ENCODE measurements at regions not wholly inside any gene's neighbourhood (a gene's known extent, or its start where the extent isn't known, plus 50 kb on each side); places are given as distances from the start of the nearest gene placed in this dataset.

DNA sequence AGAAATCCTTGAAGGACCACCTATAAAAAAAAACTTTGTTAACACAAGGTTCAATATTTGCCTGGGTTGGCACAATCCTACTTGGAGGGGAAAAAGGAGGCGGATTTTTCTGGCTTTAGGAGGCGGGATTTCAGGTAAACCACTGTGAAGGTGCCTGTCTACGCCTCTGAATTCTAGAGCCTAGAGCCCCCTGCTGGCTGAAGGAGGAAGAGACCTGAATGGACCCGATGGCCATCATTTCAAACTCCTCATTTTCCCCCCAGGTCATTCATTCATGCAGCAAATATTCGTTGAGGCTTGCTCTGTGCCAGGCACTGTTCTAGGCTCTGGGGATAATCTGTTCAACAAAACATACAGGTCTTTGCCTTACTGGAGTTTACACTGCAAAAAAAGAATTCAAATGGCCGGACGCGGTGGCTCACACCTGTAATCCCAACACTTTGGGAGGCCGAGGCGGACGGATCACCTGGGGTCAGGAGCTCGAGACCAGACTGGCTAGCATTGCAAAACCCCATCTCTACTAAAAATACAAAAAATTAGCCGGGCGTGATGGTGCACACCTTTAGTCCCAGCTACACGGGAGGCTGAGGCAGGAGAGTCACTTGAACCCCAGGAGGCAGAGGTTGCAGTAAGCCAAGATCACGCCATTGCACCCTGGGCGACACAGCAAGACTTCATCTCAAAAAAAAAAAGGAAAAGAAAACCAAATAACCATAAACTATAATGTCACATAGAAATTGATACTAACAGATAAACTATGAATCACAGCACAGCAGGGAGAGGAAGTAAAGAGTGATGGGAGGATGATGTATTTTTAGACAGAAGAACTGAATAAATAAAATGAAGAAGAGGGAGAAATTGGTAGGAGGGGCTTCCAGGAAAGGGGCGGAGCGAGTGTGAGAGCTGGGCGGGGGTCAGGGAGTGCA, 90.1 kb upstream of the NFE2L3 start:
- ChIA-PET CTCF (interaction anchor here (0.6 kb wide), 1 partner anchor 70 kb away, joined by 10 read pairs; no protein-coding TSS in a partner anchor), POLR2A (ENCODE audit: low non-redundant PET) (no interaction called here)
- Histone ChIP-seq H3K9me3 (ENCODE audit: low read depth, low read length, poor library complexity, severe bottlenecking) (no peaks in the 10 kb centered on the region), H3K4me3 (ENCODE audit: low read depth, low read length, poor library complexity, severe bottlenecking) (no peak overlapping the region), H3K27me3 (replicated peaks; ENCODE audit: insufficient read depth, low read depth, low read length, poor library complexity) (no peaks in the 10 kb centered on the region), H3K4me1 (ENCODE audit: insufficient read depth, low read length, poor library complexity, severe bottlenecking) (peaks cover 25% of the 10 kb centered on the region), H3K36me3 (ENCODE audit: insufficient read depth, low read length, poor library complexity, severe bottlenecking) (no peaks in the 10 kb centered on the region), H3K27ac (ENCODE audit: low read depth, low read length, poor library complexity, severe bottlenecking) (no peak overlapping the region)
- peak; percentile 78 for DNase-seq (ENCODE audit: low spot score)
- intact Hi-C loops (cut with micrococcal nuclease; ENCODE audit: unreplicated experiment): loop anchor here (1.0 kb wide), 2 partner anchors 122 to 167 kb away; no protein-coding TSS in a partner anchor
- no peak for TF ChIP-seq EZH2 (IDR thresholded peaks at IDR 0.05; ENCODE audit: borderline replicate concordance, low read depth, low read length, poor library complexity, severe bottlenecking)
- TF ChIP-seq, protein P1, sequence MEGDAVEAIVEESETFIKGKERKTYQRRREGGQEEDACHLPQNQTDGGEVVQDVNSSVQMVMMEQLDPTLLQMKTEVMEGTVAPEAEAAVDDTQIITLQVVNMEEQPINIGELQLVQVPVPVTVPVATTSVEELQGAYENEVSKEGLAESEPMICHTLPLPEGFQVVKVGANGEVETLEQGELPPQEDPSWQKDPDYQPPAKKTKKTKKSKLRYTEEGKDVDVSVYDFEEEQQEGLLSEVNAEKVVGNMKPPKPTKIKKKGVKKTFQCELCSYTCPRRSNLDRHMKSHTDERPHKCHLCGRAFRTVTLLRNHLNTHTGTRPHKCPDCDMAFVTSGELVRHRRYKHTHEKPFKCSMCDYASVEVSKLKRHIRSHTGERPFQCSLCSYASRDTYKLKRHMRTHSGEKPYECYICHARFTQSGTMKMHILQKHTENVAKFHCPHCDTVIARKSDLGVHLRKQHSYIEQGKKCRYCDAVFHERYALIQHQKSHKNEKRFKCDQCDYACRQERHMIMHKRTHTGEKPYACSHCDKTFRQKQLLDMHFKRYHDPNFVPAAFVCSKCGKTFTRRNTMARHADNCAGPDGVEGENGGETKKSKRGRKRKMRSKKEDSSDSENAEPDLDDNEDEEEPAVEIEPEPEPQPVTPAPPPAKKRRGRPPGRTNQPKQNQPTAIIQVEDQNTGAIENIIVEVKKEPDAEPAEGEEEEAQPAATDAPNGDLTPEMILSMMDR (conservative IDR thresholded peaks at IDR 0.05; ENCODE audit: low read depth, low read length): peak; percentile 92
- no TSS peak for BruUV-seq (replicated peaks)

DNA sequence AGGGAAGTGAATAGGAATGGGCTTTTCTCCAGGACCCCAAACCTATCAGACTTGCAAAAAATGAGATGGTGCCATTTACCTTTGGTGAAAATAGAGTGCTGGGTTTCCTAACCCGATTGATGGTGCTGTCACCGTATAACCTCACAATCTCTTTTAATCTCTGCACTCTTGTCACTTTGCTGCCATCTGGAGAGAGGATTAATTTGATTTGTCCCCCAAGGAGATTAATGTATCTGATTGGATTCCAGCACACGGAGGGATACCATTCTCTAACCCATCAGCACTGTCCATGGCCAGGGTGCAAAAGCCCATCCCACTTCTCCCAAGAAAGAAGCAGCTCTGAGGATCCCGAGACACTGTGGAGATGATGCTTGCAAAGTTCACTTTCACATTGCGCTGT, 86.3 kb upstream of the NFE2L3 start:
- ChIA-PET POLR2A (ENCODE audit: low non-redundant PET) (no interaction called here), CTCF (interaction anchor here (0.5 kb wide), 1 partner anchor 87 kb away, joined by 3 read pairs; the partner anchor contains the start of gene NFE2L3)
- no peak for DNase-seq (ENCODE audit: low spot score)
- BruUV-seq (replicated peaks): no TSS peak
- TF ChIP-seq, protein P1 (conservative IDR thresholded peaks at IDR 0.05; ENCODE audit: low read depth, low read length): no peak
- TF ChIP-seq EZH2 (IDR thresholded peaks at IDR 0.05; ENCODE audit: borderline replicate concordance, low read depth, low read length, poor library complexity, severe bottlenecking): no peak
- Histone ChIP-seq H3K27ac (ENCODE audit: low read depth, low read length, poor library complexity, severe bottlenecking) (no peak overlapping the region), H3K9me3 (ENCODE audit: low read depth, low read length, poor library complexity, severe bottlenecking) (no peaks in the 10 kb centered on the region), H3K36me3 (ENCODE audit: insufficient read depth, low read length, poor library complexity, severe bottlenecking) (no peaks in the 10 kb centered on the region), H3K4me1 (ENCODE audit: insufficient read depth, low read length, poor library complexity, severe bottlenecking) (peaks cover 21% of the 10 kb centered on the region), H3K27me3 (replicated peaks; ENCODE audit: insufficient read depth, low read depth, low read length, poor library complexity) (no peaks in the 10 kb centered on the region), H3K4me3 (ENCODE audit: low read depth, low read length, poor library complexity, severe bottlenecking) (no peak overlapping the region)
- intact Hi-C loops (cut with micrococcal nuclease; ENCODE audit: unreplicated experiment): no loop called here

GRCh38 chr7:26066736-26067135, 85.3 kb upstream of the NFE2L3 start:
- no peak overlapping the region for H3K4me3 ChIP-seq (ENCODE audit: low read depth, low read length, poor library complexity, severe bottlenecking)
- ChIA-PET CTCF (no interaction called here), POLR2A (ENCODE audit: low non-redundant PET) (no interaction called here)
- DNase-seq (ENCODE audit: low spot score): no peak
- H3K4me1 ChIP-seq (ENCODE audit: insufficient read depth, low read length, poor library complexity, severe bottlenecking): peaks cover 15% of the 10 kb centered on the region
- no TSS peak for BruUV-seq (replicated peaks)
- no peaks in the 10 kb centered on the region for H3K36me3 ChIP-seq (ENCODE audit: insufficient read depth, low read length, poor library complexity, severe bottlenecking)
- H3K9me3 ChIP-seq (ENCODE audit: low read depth, low read length, poor library complexity, severe bottlenecking): no peaks in the 10 kb centered on the region
- no peak overlapping the region for H3K27ac ChIP-seq (ENCODE audit: low read depth, low read length, poor library complexity, severe bottlenecking)
- intact Hi-C loops (cut with micrococcal nuclease; ENCODE audit: unreplicated experiment): no loop called here
- no peaks in the 10 kb centered on the region for H3K27me3 ChIP-seq (replicated peaks; ENCODE audit: insufficient read depth, low read depth, low read length, poor library complexity)
- no peak for TF ChIP-seq EZH2 (IDR thresholded peaks at IDR 0.05; ENCODE audit: borderline replicate concordance, low read depth, low read length, poor library complexity, severe bottlenecking)
- TF ChIP-seq, protein P1 (conservative IDR thresholded peaks at IDR 0.05; ENCODE audit: low read depth, low read length): no peak
